NCI-H187 (cell line): ENCODE measurements at regions not wholly inside any gene's neighbourhood (a gene's known extent, or its start where the extent isn't known, plus 50 kb on each side); places are given as distances from the start of the nearest gene placed in this dataset.

ENCODE experiments used
- DNase-seq, 2 experiments: peaks; one replicate each; lab custom pipeline; 2025; lab: John Stamatoyannopoulos, UW

DNA sequence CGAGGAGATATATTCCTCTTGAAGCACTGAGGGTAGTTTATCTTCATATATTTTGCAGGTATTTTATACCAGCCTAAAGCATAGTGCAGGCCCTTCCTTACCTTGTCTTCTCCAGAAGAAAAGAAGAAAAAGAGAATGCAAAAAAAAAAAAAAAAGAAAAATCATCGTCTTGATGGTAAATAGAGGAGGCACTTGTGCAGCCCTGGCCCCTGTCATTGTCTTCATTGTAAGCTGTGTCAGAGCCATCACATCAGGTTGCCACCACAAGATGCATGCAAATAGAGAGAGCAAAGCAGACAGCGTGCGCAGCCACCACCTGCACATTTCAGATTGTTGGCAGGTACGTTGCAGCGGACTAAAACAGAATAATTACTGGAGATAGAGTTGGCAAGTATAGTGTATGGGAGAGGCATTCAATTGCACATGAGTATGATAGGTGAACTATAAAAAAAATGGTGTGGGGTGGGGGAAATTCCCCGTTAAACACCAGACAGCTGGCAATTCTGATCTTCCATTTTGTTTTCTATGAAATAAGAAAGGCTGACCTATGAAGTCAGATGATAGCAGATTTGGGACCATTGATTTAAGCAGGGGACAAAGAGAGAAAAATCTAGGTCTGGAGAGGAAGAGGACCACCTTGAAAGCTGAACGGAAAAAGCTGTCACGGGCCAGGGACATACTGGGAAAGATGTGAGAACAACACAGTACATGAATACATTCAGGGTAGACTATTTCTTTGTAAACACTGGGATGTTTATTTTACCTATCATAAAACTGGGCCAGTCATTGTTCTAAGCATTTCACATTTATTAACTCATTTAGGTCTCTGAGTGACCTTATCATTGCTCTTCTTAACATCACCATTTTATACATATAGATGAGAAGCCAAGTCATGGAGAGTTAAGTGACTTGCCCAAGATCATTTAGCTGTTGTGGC is 306.3 kb upstream of the SP8 start:
- no peak for DNase-seq

DNA sequence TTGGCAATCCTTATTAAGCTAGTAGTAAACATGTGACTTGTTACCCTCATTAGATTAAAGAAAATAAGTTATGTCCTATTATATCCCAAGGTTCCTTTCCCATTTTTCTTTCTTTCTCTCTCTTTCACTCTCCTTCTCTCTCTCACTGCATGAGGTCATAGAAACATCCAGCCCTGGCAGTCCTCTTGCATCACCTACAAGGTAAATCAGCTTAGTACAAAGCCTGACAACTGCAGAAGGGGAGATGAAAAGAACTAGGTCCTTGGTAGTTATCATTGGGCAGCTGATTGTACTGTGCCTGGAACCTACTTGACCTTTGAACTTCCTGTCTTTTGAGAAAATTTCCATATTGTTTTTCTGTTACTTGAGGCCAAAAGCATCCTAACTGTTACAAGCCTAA is 307.9 kb upstream of the SP8 start:
- no peak for DNase-seq

DNA sequence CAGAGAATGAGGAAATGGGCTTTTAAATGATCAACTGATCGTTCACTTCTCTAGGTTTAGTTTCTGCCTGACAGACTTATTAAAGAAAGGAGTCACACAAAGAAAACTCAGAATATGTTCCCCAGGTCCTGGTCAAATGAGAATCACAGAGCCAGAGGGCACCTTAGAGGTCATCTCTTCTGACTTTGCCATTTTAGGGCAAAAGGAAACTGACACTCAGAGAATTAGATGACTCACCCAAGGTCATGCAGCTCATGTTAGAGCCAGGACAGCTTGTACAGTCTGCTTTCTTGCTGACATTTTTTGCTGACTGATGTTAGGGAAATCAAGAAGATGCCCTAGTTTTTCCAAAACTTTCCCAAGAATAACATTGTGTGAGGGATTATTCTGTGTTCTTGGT is 312.7 kb upstream of the SP8 start:
- no peak for DNase-seq

DNA sequence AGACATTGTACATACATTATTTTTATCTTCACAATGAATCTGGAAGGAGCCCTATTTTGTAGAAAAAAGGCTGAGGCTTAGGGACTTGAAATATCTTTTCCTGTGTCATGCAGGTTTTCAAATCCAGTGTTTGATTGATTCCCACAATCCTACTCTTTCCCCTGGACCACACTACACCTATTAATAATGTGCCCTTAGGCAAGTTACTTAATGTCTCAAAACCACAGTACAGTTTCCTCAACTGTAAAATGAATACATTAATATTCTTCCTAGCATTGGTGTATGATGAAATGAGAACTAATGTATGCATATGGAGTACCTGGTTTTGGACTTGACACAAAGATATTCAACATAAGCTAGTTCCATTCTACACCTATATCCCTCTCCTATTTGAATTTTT is 313.3 kb upstream of the SP8 start:
- DNase-seq = no peak

DNA sequence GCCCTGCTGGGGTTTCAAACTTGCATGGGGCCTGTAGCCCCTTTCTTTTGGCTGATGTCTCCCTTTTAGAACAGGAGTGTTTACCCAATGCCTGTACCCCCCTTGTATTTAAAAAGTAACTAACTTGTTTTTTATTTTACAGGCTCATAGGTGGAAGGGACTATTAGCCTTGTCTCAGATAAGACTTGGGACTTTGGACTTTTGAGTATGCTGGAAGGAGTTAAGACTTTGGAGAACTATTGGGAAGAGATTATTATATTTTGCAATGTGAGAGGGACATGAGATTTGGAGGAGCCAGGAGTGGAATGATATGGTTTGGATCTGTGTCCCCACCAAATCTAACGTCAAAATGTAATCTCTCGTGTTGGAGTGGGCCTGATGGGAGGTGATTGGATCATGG is 314.9 kb upstream of the SP8 start:
- DNase-seq = no peak

DNA sequence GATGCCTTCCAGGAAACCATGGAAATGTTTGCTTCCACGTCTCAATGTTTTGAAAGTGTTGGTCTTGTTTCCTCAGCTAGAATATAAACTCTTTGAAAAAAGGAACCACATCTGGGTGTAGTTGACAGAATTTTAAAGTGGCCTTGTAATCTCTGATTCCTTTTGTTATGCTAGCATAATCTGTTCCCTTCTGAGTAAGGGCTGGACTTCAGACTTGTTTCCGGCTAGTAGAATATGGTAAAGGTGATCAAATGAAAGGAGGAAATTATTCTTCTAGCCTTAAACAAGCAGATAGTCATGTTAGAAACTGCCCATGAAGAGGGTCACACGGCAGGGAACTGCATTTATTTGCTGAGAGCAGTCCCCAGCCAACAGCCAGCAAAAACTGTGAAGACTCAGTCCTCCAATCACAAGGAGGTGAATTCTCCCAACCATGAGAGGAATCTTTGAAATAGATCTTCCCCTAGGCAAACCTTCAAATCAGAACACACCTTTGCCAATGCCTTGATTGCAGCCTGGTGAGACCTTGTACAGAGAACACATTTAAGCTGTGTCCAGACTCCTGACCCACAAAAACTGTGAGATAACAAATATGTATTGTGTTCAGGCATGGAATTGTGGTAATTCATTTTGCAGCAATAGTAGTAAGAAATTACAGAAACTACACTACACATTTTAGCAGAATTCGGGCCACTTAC is 316.9 kb upstream of the SP8 start:
- no peak for DNase-seq

DNA sequence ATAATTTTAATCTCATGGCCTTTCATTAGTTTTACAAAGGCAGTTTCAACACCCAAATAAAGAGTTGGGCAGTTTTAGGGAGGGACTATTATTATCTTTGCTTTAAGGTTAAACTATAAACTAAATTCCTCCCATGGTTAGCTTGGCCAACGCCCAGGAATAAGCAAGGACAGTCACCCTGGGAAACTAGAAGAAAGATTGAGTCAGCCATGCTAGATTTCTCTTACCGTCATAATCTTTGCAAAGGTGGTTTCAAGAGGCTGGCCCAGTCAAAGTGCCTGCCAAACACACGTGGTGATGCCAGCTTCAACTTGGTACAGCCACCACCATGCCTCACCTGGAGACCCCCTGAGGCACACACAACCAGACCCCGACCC is 317.4 kb upstream of the SP8 start:
- DNase-seq = no peak

DNA sequence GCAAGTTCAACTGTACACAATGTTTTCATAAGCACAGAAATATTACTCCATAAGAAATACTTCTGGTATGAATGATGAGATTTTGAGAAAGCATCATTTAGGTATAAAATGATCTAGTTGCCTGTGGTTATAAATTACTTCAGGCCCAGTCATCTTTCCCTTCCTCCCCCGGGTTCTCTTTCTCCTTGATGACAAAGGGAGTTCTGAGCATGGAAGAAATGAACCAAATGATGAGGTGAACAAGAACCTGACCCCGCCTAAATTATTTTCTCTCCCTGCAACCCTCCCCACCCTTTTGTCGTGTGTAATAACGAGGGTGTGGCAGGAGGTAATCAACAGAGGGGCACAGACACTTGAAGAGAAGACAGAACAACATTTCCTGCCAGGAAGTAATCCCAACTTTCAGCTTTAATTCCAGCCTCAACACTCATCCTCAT is 319.6 kb upstream of the SP8 start:
- no peak for DNase-seq

DNA sequence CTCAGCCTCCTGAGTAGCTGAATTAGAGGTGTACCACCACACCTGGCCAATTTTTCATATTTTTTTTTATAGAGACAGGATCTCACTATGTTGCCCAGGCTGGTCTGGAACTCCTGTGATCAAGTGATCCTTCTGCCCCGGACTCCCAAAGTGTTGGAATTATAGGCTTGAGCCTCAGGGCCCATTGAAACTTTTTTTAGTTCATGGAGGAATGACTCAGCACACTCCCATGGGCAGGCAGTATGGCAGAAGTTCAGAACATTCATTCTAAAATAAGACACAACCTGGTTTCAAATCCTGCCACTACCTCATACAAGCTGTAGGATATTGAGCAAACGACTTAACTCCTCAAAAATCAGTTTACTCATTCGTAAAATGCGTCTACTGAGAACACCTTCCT is 320.4 kb upstream of the SP8 start:
- no peak for DNase-seq

DNA sequence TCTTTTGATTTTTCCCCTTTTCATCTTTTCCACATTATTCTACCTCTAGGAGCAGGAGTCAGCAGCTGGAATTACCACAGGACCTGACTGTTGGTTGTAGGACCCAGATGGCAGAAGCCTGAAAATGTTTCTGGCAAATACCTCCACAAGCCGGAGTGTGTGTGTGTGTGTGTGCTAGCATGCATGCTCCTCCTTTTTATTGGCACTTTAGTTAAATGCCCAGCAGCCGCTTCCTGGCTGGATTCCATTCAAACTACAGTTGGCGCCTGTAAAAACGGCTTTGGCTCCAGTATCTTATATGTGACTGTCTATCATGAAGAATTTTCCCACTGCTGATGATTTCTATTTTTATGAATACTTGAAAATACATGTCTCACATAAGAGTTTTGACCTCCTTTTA is 319.7 kb upstream of the SP4 start:
- no peak for DNase-seq

DNA sequence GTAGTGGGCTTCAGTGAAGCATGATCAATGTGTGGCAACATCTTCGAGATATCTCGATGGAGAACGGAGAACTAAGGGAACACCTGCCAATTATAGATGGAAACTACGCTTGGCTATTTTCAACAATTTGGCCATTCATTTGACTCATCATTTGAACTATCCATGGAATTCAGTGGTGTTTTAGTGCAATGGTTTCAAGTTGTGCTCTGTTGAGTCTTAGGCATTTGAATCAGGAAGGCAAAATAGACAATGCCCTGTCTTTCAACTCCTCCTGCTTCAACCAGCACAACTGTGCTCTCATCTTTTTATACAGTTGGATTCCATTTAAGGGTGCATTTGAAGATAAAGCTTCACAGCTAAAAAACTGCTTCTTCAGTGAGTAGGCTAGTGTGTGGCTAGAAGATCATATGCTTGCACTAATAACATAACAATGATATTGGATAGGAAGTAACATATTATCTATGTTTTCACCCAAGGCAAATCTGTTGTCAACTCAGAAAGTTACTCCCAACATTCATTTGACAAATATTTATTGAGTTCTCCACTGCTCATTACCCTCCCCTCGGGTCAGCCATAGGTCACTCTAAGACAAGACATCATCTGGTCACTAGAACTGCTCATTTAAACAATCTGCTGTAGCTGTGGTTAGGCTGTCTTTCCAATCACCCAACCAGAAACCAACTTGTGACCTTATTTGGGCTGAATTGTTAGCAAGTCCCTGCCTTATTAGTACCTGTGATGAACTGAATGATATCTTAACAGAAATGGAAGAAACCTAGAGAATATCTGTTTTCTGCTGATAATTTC is 314.1 kb upstream of the SP4 start:
- DNase-seq = no peak

DNA sequence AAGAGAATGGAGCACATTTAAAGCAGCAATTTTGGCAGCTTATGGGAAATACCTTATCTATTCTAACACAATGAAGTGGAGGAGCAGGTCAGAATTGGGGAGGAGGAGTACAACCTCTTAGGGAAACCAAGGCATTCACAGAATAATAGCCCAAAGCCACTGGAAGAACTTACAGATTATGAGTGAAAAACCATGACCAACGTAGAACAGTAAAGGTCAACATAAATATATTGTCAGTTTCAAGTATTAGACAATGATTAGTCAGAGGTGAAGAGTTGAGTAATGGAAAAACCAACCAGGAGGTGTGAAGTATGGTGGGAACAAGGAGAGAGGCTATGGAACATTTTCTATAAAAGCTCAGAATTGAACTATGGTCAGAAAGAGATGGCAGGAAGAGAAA is 304.3 kb upstream of the SP4 start:
- DNase-seq = no peak

DNA sequence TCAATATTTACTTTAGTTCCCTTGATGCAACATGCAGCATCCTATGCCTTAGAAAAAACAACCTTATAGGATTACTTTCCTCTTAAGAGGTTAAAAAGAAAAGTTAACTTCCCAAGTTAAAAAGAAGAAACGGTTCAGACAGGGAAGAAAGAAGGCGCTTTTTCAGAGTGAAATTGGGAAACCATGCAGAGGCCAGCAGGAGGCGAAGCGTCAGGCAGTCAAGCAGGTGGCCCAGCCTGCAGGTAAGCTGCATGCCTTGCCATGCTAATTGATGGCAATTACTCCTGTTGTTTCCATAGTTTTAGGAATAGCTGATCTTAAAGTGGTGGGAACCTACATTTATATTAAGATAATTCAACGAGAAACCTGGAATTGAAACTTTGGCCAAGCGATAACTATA is 302.6 kb upstream of the SP4 start:
- no peak for DNase-seq

DNA sequence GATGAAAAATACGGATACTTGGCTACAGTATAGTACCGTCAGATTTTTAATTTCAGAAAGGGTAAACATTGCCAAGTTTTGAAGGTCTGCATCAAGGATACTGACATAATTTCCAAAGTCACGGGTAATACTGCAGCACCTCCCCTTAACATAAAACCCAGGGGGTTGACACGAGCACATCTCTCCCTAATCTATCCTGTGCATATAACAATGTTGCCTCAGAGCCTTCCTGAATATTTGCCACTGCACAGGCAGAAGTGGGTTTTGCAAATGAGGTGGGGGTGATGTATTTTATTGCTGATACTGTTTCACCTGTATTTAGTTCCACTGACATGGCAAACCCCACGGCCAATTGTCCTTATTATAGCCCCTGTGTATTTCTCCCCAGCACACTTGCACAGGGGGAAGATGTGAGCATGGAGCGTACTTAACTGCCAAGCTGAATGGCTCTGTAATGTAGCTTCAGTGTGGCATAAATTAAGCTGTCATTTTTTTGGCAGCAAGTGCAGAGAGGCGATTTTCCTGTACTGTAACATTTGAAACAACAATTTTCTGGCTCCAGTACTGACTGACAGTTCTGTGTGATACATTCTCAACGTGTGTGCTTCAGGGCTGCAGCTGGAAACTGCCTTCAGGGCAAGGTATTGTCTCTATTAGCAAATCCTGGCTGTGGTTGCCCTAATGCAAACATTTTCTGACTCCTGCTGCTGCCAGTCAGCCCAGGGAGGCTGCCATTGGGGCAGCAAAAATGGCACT is 299.6 kb upstream of the SP4 start:
- no peak for DNase-seq

DNA sequence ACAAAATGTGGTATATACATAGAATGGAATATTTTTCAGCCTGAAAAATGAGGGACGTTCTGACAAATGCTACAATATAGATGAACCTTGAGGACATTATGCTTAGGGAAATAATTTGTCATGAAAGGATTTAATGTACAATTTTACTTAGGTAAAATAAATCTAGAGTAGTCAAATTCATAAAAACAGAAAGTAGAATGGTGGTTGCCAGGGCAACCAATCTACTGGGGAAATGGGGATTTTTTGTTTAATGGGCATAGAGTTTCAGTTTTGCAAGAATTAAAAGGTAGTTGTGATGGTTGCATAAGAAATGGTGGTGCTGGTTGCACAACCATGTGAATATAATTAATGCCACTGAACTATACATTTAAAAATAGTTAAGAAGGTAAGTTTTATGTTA is 296.0 kb upstream of the SP4 start:
- no peak for DNase-seq

DNA sequence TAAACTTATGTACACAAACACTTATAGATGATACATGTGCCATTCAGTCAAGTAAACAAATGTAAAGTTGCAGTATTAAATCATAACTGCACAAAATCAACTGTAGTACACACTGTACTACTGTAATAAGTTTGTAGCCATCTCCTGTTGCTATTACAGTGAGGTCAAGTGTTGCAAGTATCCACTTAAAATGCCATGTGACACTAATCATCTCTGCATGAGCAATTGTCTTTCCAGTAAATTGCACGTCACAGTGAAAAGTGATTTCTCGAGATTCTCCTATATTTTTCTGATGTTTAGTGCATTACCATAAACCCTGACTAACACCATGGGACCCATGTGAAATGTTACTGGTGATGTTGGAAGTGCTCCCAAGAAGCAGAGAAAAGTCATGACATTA is 293.3 kb upstream of the SP4 start:
- DNase-seq = peak; percentile 21 to 24

DNA sequence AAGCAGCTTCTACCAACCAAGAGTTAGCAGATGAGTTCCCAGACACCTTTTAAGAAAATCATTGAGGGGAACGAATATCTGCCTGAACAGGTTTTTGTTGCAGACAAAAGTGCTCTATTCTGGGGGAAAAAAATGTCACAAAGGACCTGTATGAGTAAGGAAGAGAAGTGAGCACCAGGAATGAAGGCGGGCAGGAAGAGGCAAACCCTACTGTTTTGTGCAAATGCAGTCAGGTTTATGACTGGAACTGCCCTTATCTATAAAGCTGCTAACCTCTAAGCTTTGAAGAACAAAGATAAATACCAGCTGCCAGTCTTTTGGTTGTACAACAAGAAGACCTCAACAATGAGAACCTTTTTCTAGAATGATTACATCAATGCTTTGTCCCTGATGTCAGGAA is 292.4 kb upstream of the SP4 start:
- no peak for DNase-seq

DNA sequence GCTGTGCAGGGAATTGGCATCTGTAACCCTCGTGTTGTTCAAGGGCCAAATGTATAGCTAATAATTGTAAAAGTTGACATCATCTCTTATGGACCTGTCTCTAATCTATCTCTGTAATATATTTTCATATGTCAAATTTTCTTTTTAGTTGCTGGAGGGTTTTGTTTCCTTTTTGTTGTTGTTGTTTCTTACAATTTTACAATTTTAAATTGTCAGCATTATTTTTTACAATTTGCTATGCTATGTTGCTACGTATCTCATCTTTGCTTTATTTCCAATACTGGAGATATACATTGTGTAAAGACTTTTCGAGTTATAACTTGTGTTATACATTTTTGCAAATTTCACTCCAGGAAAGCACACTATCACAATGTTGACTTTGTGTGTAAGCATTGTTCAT is 290.2 kb upstream of the SP4 start:
- DNase-seq = no peak

DNA sequence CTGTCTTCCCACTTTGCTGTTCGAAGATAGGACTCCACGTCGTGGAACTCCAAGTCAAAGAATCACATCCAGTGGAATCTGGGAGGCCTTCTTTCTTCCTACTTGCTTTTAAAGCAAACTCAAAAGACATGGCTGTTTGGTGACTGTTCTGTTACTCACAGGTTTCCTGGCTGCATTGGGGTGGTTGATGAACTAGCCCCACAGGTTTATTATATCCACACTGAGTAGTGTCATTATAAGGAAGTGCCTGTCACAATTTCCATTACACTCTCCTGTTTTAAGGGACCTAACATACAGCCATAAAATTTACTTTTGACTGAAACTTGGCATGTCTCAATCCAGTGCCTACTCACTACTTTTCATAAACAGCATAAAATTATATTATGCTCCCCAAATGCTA is 287.3 kb upstream of the SP4 start:
- DNase-seq = no peak

DNA sequence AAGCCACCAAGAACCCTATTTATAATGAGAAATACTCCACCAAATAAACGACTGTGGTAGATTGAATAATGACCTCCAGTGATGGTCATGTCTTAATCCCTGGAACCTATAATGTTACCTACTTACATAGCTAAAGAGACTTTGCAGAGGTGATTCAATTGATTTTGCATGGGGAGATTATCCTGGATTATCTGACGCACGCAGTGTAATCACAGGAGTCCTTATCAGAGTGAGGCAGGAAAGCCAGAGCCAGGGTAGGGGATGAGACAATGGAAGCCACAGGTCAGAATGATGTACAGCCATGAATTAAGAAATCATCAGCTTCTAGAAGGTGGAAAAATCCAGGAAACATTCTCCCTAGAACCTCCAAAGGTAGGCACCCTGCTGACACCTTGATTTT is 286.4 kb upstream of the SP4 start:
- no peak for DNase-seq

DNA sequence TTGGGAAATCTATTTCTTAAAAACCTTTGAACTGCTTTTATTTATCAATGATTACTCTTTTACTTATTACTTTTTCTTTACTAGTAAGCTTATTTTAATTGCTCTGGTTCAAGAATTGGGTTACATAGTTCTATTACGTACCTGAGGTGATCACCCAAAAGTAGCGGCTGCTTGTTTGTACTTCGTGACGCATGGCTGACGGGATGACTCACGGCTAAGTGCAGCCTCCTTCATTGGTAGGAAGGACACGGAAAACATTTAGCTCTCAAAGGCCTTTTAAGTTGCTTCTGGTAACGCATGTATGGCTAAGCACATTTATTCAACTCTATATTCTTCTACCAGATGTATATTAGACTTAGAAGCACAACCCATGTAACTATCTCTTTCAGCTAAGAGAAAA is 285.8 kb upstream of the SP4 start:
- no peak for DNase-seq
